ENCODE measurements at regions not wholly inside any gene's neighbourhood (a gene's known extent, or its start where the extent isn't known, plus 50 kb on each side); places are given as distances from the start of the nearest gene placed in this dataset.

DNA sequence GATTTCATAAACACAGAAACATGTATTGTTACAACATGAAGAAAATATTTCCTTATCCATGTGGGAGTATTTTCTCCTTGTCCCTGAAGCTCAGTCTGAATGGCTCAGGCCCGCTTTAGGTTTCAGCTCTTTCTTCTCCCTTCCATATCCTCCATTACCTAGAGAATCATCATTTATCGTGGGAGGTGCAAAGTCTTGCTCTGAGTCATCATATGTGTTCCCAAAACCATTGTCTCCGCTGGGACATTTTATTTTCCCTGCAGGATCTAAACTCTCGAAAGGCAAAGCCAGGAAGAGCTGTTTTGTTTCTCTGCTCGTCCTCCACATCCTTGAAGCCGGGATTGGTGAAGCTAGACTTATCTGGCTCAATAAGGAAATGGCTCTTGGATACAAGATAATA is 571.2 kb downstream of the EDEM1 start:
- TF ChIP-seq, protein P1, sequence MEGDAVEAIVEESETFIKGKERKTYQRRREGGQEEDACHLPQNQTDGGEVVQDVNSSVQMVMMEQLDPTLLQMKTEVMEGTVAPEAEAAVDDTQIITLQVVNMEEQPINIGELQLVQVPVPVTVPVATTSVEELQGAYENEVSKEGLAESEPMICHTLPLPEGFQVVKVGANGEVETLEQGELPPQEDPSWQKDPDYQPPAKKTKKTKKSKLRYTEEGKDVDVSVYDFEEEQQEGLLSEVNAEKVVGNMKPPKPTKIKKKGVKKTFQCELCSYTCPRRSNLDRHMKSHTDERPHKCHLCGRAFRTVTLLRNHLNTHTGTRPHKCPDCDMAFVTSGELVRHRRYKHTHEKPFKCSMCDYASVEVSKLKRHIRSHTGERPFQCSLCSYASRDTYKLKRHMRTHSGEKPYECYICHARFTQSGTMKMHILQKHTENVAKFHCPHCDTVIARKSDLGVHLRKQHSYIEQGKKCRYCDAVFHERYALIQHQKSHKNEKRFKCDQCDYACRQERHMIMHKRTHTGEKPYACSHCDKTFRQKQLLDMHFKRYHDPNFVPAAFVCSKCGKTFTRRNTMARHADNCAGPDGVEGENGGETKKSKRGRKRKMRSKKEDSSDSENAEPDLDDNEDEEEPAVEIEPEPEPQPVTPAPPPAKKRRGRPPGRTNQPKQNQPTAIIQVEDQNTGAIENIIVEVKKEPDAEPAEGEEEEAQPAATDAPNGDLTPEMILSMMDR (IDR thresholded peaks at IDR 0.05; ENCODE audit: insufficient read depth, low read length, poor library complexity, severe bottlenecking) = no peak
- TF ChIP-seq EZH2phosphoT487 (conservative IDR thresholded peaks at IDR 0.05; ENCODE audit: low read length) = no peak
